Lung microvascular endothelial cell (primary cell): ENCODE measurements at regions not wholly inside any gene's neighbourhood (a gene's known extent, or its start where the extent isn't known, plus 50 kb on each side); places are given as distances from the start of the nearest gene placed in this dataset.
A peak's percentile ranks its signal among the peaks of the same experiment; 100 is the strongest.

ENCODE experiments used
- DNase-seq, 2 donors: peaks; one replicate each; pipeline versions ENCODE4 v3.0.0 to v3.0.0-alpha.2; 2010; ENCODE audit warnings: low read depth in 2 of 2

DNA sequence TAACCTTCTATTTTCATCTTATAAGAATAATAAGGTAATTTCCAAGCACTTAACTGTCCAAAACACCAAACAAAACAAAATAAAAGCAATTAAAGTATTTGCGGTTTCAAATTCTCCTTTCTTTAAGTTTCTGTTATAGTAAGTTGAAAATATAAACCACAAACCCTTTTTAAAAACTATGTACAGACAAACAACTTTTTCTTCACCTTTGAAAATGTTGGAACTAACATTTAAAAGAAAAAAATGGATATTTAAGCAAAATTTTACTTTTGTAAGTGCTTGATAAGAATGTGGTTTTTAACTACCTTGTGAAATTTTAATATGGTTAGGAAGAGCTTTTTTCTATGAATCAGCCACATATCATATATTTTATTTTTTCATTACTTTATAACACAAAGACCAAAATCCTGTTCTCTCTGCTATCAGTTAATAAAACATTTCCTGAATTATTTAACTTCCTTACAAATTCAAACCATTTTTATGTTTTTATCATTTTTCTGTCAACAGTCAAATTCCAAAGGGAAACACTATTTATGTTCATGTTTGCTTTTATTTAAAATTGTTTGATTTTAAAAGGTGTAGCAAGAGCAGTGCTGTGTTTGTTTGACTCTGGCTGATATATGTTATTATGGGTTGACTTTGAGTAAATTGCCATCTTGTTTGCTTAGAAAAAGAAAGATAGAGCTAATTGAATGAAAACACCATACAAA is 554.1 kb upstream of the KLHL1 start:
- DNase-seq, result peak in 1 of 2 donors; percentile 2

DNA sequence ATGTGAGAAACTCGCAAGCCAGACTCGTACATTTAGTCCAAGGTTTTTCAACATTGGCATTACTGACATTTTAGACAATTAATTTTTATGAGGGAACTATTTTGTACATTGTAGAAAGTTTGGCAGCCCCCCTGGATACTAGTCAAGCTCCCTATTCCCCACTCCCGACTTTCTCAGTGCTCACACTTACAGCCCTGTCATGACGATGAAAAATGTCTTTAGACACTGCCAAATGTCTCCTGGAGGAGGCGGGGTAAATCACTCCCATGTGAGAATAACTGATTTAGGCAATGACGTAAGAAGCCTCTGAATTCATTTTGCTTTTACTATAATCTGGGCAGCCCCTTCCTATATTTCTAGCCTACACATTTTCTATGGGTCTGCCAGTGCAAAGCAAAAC is 535.8 kb upstream of the KLHL1 start:
- DNase-seq, result no peak

DNA sequence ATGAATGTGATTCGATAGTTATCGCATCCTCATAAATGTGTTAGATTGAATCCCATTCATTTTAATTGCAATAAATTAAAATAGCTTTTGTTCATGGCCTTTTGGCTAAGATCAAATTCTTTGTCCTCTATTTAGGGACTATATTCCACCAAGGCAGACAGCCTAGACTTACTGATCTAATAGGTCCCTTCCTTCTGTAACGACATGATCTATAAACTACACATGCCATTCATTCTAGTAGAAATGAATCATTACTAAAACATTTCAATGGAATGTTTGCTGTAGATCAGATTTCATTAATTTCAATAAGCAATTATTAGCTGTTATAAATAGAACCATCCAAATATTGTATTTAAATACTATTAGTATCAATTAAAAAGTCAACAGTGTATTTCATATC is 526.6 kb upstream of the KLHL1 start:
- DNase-seq, result no peak

DNA sequence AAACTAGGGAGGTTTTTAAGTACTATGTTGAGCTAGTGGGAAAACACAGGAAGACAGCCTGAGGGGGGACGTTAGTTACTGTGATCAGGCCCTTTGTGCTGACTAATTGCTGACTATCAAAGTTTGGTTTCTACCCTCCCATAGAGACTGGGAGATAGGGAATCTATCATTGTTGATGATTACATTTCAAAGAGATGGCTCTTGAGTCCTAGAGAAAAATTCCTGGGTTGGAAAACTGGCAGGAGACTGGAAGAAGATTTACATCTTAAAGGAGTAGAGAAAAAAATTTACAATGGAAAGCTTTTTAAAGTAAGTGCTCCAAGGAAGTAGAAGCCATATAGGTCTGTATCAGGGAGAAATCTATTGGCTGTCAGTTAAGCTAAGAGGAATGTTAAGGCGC is 522.0 kb upstream of the KLHL1 start:
- no peak for DNase-seq

DNA sequence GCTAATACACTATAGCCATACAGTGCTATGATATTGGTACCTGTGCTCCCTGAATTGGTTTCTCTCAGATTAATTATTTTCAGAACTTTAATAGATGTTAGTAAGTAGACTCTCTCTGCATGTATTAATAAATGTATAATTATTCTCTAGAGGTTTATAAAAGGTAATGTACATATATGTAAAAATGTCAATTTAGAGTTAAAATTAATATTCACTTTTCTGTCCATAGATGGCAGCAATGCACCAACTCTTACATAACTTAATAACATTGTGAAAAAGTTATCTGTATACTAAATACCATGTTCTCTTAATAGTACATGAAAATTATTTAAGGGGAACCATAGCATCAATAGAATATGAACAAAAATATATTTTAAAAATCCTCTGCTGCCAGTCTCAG is 515.0 kb upstream of the KLHL1 start:
- peak; percentile 1 to 23 for DNase-seq

DNA sequence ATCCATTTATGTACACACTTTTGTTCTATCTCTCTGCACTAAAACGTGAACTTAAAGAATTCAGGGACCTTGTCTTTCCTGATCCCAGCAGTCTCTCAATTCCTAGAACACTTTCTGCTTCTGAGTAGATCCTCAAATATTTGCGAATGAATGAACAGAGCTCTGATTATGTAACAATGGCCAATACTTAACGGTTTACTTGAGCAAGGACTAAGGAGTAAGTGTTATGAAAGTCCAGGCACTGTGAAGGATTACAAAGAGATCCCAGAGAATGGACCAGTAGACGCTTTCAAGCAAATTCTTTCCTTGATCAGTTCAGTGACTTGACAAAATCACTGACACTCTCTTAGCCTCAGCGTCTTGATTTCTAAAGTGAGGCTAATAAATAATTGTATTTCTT is 514.5 kb upstream of the KLHL1 start:
- no peak for DNase-seq

DNA sequence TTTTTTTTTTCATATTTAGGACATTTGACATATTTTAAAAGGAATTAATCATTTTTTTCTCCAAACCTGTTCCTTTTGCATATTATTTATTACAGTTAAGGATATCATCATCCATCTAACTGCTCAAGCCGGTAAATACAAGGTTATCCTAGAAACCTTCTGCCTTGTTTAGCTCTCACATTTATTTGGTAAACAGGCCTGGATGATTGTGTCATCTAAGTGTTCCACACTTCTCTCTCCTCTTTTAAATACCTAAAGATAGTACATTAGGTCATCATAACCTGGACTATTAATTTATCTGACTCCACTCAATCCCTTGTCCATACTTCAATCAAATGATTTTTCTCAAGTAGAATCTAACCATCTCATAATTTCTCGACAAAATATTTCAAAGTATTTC is 511.7 kb upstream of the KLHL1 start:
- no peak for DNase-seq

DNA sequence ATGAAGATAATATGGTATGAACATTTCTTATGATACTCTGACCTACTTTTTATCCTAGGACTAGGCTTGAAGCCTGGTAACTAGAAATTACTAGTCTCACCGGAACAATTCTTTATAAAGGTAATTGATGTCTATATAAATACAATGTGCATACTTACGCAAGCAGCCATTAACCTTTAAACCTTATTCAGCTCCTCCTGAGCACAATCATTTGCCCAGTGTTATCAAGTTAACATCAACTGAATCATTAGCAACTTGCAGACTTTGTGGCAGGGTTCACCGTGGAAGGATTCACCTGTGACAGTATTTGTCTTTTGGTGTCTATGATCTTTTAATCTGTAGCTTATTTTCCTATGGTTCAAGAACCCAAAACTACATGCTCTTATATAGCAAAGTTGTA is 508.6 kb upstream of the KLHL1 start:
- no peak for DNase-seq

DNA sequence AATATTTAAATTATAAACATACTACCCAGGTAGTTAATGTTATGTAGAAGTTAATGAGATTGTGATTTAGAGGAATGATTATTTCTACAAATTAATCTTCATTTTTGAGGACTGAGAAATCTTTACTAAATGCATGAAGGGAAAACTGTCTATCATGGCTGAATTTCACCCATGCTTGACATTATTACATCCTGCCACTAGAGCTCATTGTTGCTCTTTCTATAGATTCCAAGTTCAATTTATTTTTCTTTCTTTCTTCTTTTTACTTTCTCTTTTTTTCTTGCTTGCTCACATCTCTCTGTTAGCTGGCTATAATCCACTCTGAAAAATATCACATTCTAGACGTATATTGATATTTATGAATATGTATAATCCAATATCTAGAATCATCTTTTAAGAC is 505.0 kb upstream of the KLHL1 start:
- peak in 1 of 2 donors; percentile 1 for DNase-seq

DNA sequence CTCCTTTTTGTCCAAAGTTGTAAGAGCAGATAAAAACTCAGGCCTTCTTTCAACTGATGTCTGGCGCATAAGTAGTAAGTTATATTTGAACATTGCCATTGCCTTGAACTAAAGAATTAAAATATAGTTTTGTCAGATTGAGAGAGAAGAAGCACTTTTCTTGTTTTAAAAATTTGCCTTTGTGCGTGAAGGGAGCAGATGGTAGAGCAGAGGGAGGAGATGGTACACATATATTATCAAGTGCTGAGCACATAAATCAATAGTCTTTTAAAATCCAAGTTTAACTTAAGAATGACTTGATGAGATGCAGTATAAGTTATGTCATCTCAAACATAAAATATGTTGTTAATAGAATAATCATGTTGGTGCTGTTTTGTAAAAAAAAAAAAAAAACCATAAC is 504.6 kb upstream of the KLHL1 start:
- no peak for DNase-seq

DNA sequence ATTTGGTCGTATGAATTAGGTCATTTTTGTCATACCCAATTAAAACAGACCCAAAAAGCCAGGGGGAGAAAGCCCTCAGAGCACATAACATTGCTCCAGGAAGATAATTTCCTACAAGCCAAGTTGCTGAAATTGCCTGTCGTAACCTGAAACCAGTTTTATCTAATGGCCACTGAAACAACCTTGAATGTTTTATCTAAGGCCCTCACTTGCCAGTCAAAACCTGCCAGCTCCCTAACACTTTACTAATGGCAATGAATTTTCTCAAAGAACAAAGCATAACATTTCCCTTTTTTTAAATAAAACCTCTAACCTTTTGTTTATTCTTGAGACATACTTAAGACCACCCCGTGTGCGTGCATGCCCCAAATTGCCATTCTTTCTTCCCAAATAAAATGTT is 496.2 kb upstream of the KLHL1 start:
- no peak for DNase-seq

DNA sequence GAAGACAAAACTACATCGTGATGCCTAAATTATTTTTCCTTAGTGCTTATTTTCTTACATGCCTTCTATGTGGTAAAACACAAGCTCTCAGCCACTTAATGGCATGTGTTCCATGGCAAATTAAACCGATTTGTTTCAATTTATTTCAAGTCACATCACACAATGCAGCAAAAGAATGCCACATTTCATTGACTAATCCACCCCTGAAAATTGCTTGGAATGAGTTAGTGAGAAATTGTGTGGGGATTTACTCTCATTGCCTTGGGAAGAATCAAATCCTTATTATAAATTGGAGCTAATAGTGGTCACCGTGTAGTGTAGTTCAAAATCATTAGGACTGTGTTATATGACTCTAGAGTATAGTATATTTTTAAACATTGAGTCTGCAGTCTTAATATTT is 485.5 kb upstream of the KLHL1 start:
- no peak for DNase-seq

DNA sequence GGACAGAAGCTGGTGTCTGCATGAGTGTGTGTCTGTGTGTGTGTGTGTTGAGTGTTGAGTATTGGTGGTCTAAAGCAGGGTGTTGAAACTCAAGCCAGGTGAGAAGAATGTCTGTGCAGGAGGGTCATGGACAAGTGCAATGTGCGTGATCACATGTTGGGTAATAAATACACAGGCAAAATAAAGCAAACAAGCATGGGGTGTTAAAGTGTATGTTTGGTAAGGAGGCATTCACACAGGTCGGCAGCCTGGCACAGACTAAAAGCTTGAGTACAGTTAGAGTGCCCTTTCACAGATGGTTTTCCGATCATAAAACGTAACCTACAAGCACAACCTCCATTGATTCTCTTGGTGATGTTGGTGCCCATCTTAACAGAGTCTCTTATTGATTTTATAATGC is 476.9 kb upstream of the KLHL1 start:
- DNase-seq, result no peak

DNA sequence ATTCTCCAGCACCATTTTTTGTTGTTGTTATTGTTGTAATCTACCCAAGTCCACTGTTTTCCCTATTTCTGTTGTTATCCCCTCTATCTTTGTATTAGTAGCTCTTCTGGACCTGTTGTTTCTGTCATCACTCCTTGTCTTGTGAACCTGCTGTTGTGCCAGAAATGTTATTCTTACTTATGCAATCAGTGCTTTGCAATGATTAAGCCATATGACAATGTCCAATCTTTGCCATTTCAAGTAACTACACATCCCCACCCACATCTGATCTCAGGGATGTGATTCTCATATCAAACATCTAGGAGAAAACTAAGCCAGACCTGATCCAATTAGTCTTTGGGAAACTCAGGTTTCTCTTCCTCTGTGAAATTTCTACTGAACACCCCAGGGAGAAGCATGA is 472.6 kb upstream of the KLHL1 start:
- DNase-seq, result no peak

DNA sequence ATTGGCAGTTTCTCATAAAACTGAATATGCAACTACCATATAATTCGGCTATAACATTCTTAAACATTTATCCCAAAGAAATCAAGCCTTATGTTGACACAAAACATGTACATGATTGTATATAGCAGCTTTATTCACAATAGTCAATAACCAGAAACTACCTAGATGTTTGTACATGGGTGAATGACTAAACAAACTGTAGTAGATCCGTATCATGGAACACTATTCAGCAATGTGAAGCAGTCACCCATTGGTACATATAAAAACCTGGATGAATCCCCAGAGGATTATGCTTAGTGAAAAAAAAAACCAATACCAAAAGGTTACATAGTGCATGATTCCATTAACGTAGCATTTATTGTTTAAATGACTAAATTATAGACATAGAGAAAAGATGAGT is 471.7 kb upstream of the KLHL1 start:
- DNase-seq, result no peak

DNA sequence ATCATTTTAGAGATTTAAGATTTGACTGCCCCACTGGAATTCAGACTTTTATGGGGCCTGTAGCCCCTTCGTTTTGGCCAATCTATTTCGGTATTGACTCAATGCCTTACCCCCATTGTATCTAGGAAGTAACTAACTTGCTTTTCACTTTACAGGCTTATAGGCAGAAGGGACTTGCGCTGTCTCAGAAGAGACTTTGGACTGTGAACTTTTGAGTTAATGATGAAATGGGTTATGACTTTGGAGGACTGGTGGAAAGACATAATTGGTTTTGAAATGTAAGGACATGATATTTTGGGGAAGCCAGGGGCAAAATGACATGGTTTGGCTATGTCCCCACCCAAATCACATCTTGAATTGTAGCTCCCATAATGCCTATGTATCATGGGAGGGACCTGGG is 463.0 kb upstream of the KLHL1 start:
- no peak for DNase-seq

DNA sequence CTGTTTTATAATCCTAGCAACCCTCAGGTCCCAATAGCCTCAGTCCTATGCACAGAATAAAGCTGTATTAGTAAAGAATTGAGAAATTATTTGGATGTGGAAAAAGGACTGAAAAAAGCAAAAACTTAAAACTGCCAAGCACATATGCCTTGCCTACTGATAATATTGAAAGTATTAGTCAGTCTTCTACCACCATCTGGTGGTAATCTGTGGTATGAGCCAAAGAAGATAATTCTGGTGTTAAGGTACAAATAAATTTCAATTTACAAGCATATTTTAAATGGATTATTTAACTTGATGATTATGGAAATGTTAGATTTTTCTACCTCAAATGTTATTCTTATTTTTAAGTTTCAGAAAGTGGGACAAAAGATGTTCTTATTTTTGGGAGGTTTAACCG is 460.3 kb upstream of the KLHL1 start:
- peak; percentile 38 to 48 for DNase-seq

DNA sequence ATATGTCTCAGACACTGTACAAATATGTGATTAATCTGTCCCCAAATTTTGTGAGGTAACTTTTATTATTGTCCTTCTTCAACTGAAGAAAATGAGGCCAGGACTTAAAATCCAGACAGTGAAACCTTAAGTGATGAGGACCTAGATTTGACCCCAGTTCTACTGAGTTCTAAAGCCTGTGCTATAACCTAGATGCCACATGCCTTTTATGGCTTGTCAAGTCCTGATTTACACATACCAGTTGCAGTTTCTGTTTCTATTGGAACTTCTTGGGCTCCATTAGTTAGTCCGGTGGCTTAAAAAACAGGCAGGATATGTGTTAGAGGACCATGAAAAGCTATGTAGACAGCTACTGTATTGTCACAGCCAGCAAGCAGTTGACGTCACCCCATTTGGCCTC is 436.5 kb upstream of the KLHL1 start:
- DNase-seq, result no peak

DNA sequence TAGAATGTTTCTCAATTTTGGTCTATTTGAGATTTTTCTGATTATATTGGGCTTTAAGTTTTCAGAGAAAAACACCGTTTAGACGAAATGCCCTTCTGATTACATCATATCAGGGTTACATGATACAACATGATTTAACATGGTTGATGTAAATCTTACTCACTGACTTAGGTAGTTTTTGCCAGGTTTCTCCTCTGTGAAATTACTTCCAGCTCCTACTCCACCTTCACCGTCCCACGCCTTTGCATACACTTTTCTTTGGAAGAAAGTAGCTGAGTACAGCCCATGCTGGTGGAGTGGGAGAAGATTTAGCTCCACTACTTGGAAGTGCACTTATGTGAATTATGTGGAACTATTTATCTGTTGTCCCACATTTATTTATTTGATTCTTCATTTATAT is 433.2 kb upstream of the KLHL1 start:
- no peak for DNase-seq

DNA sequence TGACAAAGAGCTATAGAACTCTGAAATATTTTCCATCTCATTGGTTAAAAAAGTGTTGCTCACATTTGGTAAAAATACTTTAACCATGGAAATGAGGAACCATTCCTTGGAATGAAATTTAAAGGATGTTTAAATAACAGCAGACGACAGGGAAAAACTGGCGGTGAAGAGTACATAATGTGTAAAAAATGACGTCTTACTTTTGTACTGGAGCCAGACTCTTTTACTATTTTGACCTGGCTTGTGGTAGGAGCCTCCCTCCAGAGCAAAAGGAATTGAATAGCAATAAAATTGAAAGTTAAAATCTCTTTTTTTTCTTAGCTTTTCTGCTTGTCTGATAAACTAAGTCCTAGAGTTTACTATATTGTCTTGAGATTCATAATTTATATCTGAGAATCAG is 426.2 kb upstream of the KLHL1 start:
- no peak for DNase-seq

DNA sequence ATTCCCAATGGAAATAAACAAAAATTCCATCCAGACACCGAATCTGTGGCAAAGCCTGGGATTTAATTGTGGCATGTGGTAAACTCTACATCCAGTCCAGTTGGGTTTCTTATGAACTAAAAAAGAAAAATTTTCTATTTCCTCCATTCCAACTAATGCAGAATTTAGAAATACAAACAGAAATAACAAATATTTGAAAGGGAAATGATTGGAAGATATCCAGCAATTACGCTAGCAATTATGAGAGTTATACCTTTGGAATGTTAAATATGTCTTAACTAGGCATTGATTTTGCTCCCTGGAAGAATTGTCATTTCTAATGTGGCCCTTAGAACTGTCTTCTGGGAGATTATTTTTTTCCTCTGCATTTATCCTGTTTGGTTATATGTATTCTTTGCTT is 421.4 kb upstream of the KLHL1 start:
- DNase-seq, result no peak

DNA sequence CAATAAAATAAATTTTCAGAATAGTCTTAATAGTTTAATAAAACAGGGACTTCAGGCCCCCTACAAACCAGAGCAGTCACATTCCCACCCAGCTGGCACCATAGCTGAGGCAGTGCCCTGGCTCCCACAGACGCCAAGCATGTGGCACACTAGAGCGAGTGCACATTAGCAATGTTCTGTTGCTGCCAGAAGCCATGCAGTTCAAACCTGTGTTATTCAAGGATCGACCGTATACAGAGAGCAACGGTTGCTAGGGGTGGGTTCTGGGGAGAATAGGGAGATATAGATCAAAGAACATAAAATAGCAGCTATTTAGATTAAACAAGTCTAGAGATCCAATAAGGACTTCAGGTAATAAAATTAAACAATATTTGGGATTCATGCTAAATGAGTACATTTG is 419.3 kb upstream of the KLHL1 start:
- no peak for DNase-seq

DNA sequence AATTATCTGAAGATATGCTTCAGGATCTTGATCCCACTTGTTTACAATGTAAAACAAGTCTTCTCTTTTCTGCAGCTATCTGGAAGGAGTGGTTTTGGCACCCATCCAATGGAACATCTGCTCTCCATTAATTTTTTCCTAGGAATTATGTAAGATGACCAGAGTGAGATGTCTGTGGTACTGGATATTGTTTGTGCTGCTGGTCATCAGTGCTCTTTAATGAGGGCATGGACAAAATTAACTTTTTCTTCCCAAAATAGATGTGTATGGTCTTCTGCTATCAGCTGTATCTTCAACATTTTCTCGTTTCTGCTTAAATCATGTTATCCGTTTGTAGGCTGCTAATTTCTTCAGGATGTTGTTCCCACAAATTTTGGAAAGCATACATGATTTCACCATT is 415.4 kb upstream of the KLHL1 start:
- no peak for DNase-seq
